Spleen (tissue), 11 donors: ENCODE measurements at regions not wholly inside any gene's neighbourhood (a gene's known extent, or its start where the extent isn't known, plus 50 kb on each side); places are given as distances from the start of the nearest gene placed in this dataset.

Source experiments
- DNase-seq: peaks from one replicate; pipeline ENCODE4 v3.0.0-alpha.2; 2020
- H3K27ac ChIP-seq, 8 donors: fragments of 200-600 bp; sonication (generic) in 7 of 8; 1 replicate in 4 of 8; 2 replicates in 4 of 8; pipeline versions ENCODE4 v1.5.0 to v1.8.0; 2016 to 2021; ENCODE audit warnings: inconsistent platforms in 4 of 8, mild to moderate bottlenecking in 4 of 8, moderate library complexity in 1 of 8
- H3K27me3 ChIP-seq, 7 donors: fragments of 200-600 bp; sonication (generic) in 6 of 7; replicated peaks in 1 of 7; 1 replicate in 4 of 7; 2 replicates in 3 of 7; pipeline versions ENCODE4 v1.5.0 to v1.8.0; 2016 to 2021; ENCODE audit warnings: inconsistent platforms in 3 of 7, mild to moderate bottlenecking in 1 of 7
- H3K36me3 ChIP-seq, 6 donors: fragments of 200-600 bp; sonication (generic) in 5 of 6; 1 replicate in 4 of 6; 2 replicates in 2 of 6; pipeline versions ENCODE4 v1.5.0 to v1.8.0; 2016 to 2021; ENCODE audit warnings: inconsistent platforms in 2 of 6
- H3K4me1 ChIP-seq, 6 donors: fragments of 200-600 bp; sonication (generic) in 5 of 6; 1 replicate in 3 of 6; 2 replicates in 3 of 6; pipeline versions ENCODE4 v1.5.0 to v1.8.0; 2016 to 2021; ENCODE audit warnings: inconsistent platforms in 3 of 6
- H3K4me3 ChIP-seq, 8 donors: fragments of 200-600 bp; sonication (generic) in 7 of 8; 1 replicate in 4 of 8; 2 replicates in 4 of 8; pipeline versions ENCODE4 v1.5.0 to v1.8.0; 2016 to 2021; ENCODE audit warnings: inconsistent platforms in 4 of 8, mild to moderate bottlenecking in 4 of 8, moderate library complexity in 2 of 8
- H3K9me3 ChIP-seq, 8 donors: fragments of 200-600 bp; sonication (generic) in 7 of 8; 1 replicate in 4 of 8; 2 replicates in 4 of 8; pipeline versions ENCODE4 v1.5.0 to v1.8.0; 2016 to 2021; ENCODE audit warnings: inconsistent platforms in 4 of 8
- POLR2A ChIP-seq, 3 donors: fragments of 450-650 bp; IDR thresholded peaks; one replicate each; pipeline ENCODE4 v1.5.1; 2017; ENCODE audit warnings: antibody characterized with exemption in 3 of 3, mild to moderate bottlenecking in 1 of 3
- POLR2AphosphoS5 ChIP-seq, 3 donors: sonication (generic); formaldehyde crosslinking; IDR thresholded peaks; one replicate each; pipeline ENCODE4 v1.5.1; 2017; ENCODE audit warnings: antibody characterized with exemption in 3 of 3
- WGBS, 5 donors: extraction: QIAGEN DNeasy Blood & Tissue Kit in 3 of 5; methylation state at CpG; one replicate each; pipeline versions ENCODE4 v1.1.5 to v1.1.7; 2013 to 2018; 5-methylcytosine and 5-hydroxymethylcytosine counted together
- intact Hi-C: fragments of 100-400 bp; cut with DNase I; formaldehyde crosslinking; loops from one replicate; pipeline ENCODE4 v1.15.0; 2023; ENCODE audit warnings: low total_unique reads
- TF ChIP-seq, protein P1 (sequence below), 11 experiments: fragments of 200-600 bp in 7 of 11; fragments of 450-650 bp in 4 of 11; sonication (generic) in 4 of 11; IDR thresholded peaks in 8 of 11; conservative IDR thresholded peaks in 3 of 11; 1 replicate in 7 of 11; 2 replicates in 4 of 11; pipeline versions ENCODE4 v1.4.0 to v1.8.0; 2016 to 2021; ENCODE audit warnings: antibody characterized with exemption in 11 of 11, inconsistent platforms in 4 of 11, mild to moderate bottlenecking in 1 of 11
- donor health status: healthy with polysubstance abuse.
- donor health status: DM: no; HTN: no; CAD: no; lungs with moderate emphysema.
- donor health status: DM: no; HTN: no; CAD: no.
- donor health status: Bipolar disorder and iron deficiency.
- donor health status: healthy.
- donor health status: DM: no; HTN: no; CAD: no.
- donor health status: DM: yes; HTN: yes; CAD: no.

DNA sequence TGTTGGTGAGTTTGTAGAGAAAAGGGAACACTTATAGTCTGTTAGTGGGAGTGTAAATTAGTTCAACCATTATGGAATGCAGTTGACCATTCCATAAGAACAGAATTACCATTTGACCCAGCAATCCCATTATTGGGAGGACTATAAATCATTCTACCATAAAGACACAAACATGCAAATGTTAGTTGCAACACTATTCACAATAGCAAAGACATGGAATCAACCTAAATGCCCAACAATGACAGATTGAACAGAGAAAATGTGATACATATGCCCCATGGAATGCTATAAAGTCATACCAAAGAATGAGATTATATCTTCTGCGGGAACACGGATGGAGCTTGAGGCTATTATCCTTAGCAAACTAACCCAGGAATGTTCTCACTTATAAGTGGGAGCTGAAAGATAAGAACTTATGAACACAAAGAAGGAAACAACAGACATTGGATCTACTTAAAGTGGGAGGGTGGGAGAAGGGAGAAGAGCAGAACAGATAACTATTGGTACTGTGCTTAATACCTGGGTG is 1819.2 kb upstream of the ADGRL3 start:
- TF ChIP-seq, protein P1, sequence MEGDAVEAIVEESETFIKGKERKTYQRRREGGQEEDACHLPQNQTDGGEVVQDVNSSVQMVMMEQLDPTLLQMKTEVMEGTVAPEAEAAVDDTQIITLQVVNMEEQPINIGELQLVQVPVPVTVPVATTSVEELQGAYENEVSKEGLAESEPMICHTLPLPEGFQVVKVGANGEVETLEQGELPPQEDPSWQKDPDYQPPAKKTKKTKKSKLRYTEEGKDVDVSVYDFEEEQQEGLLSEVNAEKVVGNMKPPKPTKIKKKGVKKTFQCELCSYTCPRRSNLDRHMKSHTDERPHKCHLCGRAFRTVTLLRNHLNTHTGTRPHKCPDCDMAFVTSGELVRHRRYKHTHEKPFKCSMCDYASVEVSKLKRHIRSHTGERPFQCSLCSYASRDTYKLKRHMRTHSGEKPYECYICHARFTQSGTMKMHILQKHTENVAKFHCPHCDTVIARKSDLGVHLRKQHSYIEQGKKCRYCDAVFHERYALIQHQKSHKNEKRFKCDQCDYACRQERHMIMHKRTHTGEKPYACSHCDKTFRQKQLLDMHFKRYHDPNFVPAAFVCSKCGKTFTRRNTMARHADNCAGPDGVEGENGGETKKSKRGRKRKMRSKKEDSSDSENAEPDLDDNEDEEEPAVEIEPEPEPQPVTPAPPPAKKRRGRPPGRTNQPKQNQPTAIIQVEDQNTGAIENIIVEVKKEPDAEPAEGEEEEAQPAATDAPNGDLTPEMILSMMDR (IDR thresholded peaks at IDR 0.05 in 8 of 11, conservative IDR thresholded peaks at IDR 0.05 in 3 of 11) = no peak
- TF ChIP-seq POLR2A (IDR thresholded peaks at IDR 0.05) (no peak), POLR2AphosphoS5 (IDR thresholded peaks at IDR 0.05) (no peak)
- intact Hi-C loops = no loop called here
- no peaks in the 10 kb centered on the region for H3K27me3 ChIP-seq
- peaks cover 0 to 38% (median 19%) of the 10 kb centered on the region in 8 donors for H3K9me3 ChIP-seq
- no peaks in the 10 kb centered on the region for H3K36me3 ChIP-seq
- WGBS, 5 donors = 72 to 93% (median 91%) methylated on average over 2 of the region's 2 CpGs
- no peak overlapping the region for H3K4me3 ChIP-seq
- DNase-seq = no peak
- H3K4me1 ChIP-seq = no peaks in the 10 kb centered on the region
- no peak overlapping the region for H3K27ac ChIP-seq

DNA sequence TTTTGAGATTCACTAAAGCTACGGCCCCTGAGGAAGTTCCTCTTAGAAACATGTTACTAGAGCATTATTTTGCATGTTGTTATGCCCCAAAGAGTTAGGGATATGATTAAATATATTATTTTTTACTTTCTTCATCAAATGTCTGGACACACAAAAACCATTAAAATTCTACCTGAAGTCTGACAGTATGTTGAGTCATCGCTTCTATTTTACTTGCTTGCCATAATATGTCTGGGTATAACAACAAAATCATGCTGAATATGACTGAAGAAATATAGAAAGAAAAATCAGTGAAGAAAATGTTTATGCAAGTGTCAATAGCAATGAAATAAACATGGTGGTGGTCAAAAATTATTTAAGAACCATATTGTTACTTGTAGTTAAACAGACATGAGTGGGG is 1818.5 kb upstream of the ADGRL3 start:
- TF ChIP-seq, protein P1 (IDR thresholded peaks at IDR 0.05 in 8 of 11, conservative IDR thresholded peaks at IDR 0.05 in 3 of 11) = no peak
- TF ChIP-seq POLR2AphosphoS5 (IDR thresholded peaks at IDR 0.05) = no peak
- Histone ChIP-seq H3K36me3 (no peaks in the 10 kb centered on the region), H3K9me3 (peaks cover 0 to 33% (median 18%) of the 10 kb centered on the region in 8 donors), H3K4me3 (no peak overlapping the region), H3K27me3 (no peaks in the 10 kb centered on the region), H3K27ac (no peak overlapping the region), H3K4me1 (no peaks in the 10 kb centered on the region)
- DNase-seq = no peak
- WGBS, 5 donors = 75 to 82% (median 78%) methylated on average over 2 of the region's 2 CpGs
- intact Hi-C loops = no loop called here

DNA sequence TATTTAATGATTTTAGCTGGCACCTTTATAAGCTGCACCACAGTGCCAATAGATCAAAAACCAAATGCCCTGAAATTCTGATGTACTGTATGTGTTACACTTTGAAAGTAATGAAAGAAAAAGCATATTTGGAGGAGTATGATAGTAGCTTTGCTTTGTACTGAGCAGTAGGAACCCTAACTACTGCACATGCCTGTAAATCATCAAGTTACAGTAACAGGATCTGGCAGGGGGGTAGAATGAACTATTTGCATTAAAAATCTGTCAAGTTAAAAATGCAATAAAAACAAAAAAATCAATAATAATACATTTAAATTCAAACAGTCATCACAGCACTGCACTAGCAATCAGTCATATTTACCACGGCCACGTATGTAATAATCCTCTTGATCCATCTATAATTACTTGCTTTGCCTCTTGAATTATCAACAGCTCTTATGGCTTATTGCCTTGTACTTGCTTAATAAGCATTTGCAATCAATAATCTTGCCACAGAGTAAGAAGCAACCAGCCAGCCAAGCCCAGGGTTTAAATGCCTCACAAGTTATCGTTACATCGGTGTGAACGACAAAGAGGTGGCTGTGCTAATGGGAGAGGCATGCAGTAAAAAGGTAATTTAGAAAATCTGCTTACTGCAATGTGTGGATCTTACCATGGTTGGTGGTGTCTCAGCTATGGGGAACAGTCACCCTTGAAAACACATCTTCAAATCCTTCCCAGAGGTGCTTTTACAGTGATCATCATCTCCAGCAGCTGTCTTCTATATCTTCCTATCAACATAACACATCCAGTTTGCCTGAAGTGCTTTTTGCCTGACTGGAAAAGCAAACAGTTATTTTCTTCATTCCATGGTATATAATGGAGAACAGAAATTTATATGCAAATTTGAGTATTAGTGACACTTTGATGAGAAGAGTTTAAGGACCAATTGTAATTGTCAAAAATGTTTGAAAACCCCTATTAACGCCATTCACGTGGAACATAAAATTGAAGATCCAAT is 1812.1 kb upstream of the ADGRL3 start:
- intact Hi-C loops = no loop called here

More for the DNA sequence above, 1812.1 kb upstream of the ADGRL3 start:
- H3K9me3 ChIP-seq = peaks cover 0 to 27% (median 12%) of the 10 kb centered on the region in 8 donors
- H3K4me3 ChIP-seq = no peak overlapping the region
- no peaks in the 10 kb centered on the region for H3K4me1 ChIP-seq
- 82 to 88% (median 83%) methylated on average over 7 of the region's 7 CpGs for WGBS, 5 donors
- H3K36me3 ChIP-seq = no peaks in the 10 kb centered on the region
- no peak overlapping the region for H3K27ac ChIP-seq
- TF ChIP-seq, protein P1 (IDR thresholded peaks at IDR 0.05 in 8 of 11, conservative IDR thresholded peaks at IDR 0.05 in 3 of 11) = no peak
- TF ChIP-seq POLR2AphosphoS5 (IDR thresholded peaks at IDR 0.05) (no peak), POLR2A (IDR thresholded peaks at IDR 0.05) (no peak)
- H3K27me3 ChIP-seq = no peaks in the 10 kb centered on the region
- no peak for DNase-seq
